ENCODE measurements at regions not wholly inside any gene's neighbourhood (a gene's known extent, or its start where the extent isn't known, plus 50 kb on each side); places are given as distances from the start of the nearest gene placed in this dataset.

GRCh38 chr14:53766601-53767000, 190.0 kb downstream of the BMP4 start:
- TF ChIP-seq TBP (IDR thresholded peaks at IDR 0.05; ENCODE audit: low read depth, low read length) (no peak), CTCF (IDR thresholded peaks at IDR 0.05; ENCODE audit: control extremely low read depth in 1 of 3, insufficient read depth in 1 of 3, low read depth in 1 of 3, low read length in 3 of 3) (no peak), EZH2 (IDR thresholded peaks at IDR 0.05; ENCODE audit: low read depth, low read length, severe bottlenecking) (no peak), PHF8 (conservative IDR thresholded peaks at IDR 0.05; ENCODE audit: low read depth, low read length) (no peak), USF2 (IDR thresholded peaks at IDR 0.05; ENCODE audit: low read length) (no peak), ATF2 (IDR thresholded peaks at IDR 0.05; ENCODE audit: low read length) (no peak), MAFK (IDR thresholded peaks at IDR 0.05; ENCODE audit: low read depth, low read length) (no peak)

All from H1 (cell line).